ENCODE measurements at regions not wholly inside any gene's neighbourhood (a gene's known extent, or its start where the extent isn't known, plus 50 kb on each side); places are given as distances from the start of the nearest gene placed in this dataset.

GRCh38 chr10:71033396-71033980 lies 145.1 kb upstream of the PCBD1 start:
- no peak overlapping the region for H3K4me3 ChIP-seq (ENCODE audit: low read depth in 2 of 2, low read length in 1 of 2)
- TF ChIP-seq POLR2AphosphoS5 (IDR thresholded peaks at IDR 0.05; ENCODE audit: low read depth, low read length) (no peak), CTCF (IDR thresholded peaks at IDR 0.05) (peak; percentile 9; the same call in 1 of the 2 replicates)
- peaks cover 0 to 25% of the 10 kb centered on the region in 2 experiments; a peak in 1 of 4 replicates for H3K4me1 ChIP-seq (ENCODE audit: control insufficient read depth in 1 of 2, insufficient read depth in 2 of 2, low read depth in 1 of 2, low read length in 1 of 2)
- no peaks in the 10 kb centered on the region for H3K9me3 ChIP-seq
- ChIA-PET POLR2A (no interaction called here), CTCF (interaction anchor here (0.7 to 1.6 kb wide), 3 partner anchors 19 to 252 kb away, joined by 3 to 4 read pairs (median 3); no protein-coding TSS in a partner anchor)
- WGBS (ENCODE audit: low lambda C conversion rate) = 53% methylated on average over 15 of the region's 16 CpGs
- no peaks in the 10 kb centered on the region for H3K36me3 ChIP-seq (replicated peaks in 1 of 2; ENCODE audit: control insufficient read depth in 1 of 2, insufficient read depth in 2 of 2, low read length in 1 of 2)
- no peaks in the 10 kb centered on the region for H3K27me3 ChIP-seq (ENCODE audit: insufficient read depth)
- H2AFZ ChIP-seq (ENCODE audit: low read depth) = no peak overlapping the region
- H3F3A ChIP-seq (replicated peaks; ENCODE audit: insufficient read depth) = no peaks in the 10 kb centered on the region
- H4K20me1 ChIP-seq (ENCODE audit: insufficient read depth) = no peaks in the 10 kb centered on the region
- H3K27ac ChIP-seq (ENCODE audit: low read depth in 2 of 2, low read length in 1 of 2) = no peak overlapping the region
- H3K9ac ChIP-seq = no peak overlapping the region
- H3K79me2 ChIP-seq (ENCODE audit: insufficient read depth) = no peaks in the 10 kb centered on the region
- no peak overlapping the region for H3K4me2 ChIP-seq
- H3K9me2 ChIP-seq = no peaks in the 10 kb centered on the region
- no peak for DNase-seq

GRCh38 chr10:71035511-71036296 lies 147.3 kb upstream of the PCBD1 start:
- H3K4me3 ChIP-seq (ENCODE audit: low read depth in 2 of 2, low read length in 1 of 2) = no peak overlapping the region
- H2AFZ ChIP-seq (ENCODE audit: low read depth) = no peak overlapping the region
- CTCF ChIA-PET = interaction anchor here (0.7 to 3.1 kb wide), 9 partner anchors 31 to 258 kb away, joined by 3 to 14 read pairs (median 4); no protein-coding TSS in a partner anchor
- DNase-seq = peak; percentile 73
- H3K36me3 ChIP-seq (replicated peaks in 1 of 2; ENCODE audit: control insufficient read depth in 1 of 2, insufficient read depth in 2 of 2, low read length in 1 of 2) = no peaks in the 10 kb centered on the region
- no peaks in the 10 kb centered on the region for H3K79me2 ChIP-seq (ENCODE audit: insufficient read depth)
- TF ChIP-seq GABPA (IDR thresholded peaks at IDR 0.05; ENCODE audit: low read depth) (no peak), RCOR1 (IDR thresholded peaks at IDR 0.05; ENCODE audit: low read length) (0 out of 2 replicates have a peak, but pooled peaks have one; percentile 12)
- no peaks in the 10 kb centered on the region for H3F3A ChIP-seq (replicated peaks; ENCODE audit: insufficient read depth)
- peak overlapping the region in 1 of 2 experiments; percentile 34; a peak in 1 of 4 replicates for H3K27ac ChIP-seq (ENCODE audit: low read depth in 2 of 2, low read length in 1 of 2)
- H3K9me3 ChIP-seq = no peaks in the 10 kb centered on the region
- peaks cover 0 to 39% of the 10 kb centered on the region in 2 experiments; a peak in 1 of 4 replicates for H3K4me1 ChIP-seq (ENCODE audit: control insufficient read depth in 1 of 2, insufficient read depth in 2 of 2, low read depth in 1 of 2, low read length in 1 of 2)
- H3K9me2 ChIP-seq = no peaks in the 10 kb centered on the region
- H3K9ac ChIP-seq = no peak overlapping the region
- H3K4me2 ChIP-seq = no peak overlapping the region
- no peaks in the 10 kb centered on the region for H3K27me3 ChIP-seq (ENCODE audit: insufficient read depth)
- H4K20me1 ChIP-seq (ENCODE audit: insufficient read depth) = no peaks in the 10 kb centered on the region
- WGBS (ENCODE audit: low lambda C conversion rate) = 67% methylated on average over 4 of the region's 6 CpGs
- POLR2A ChIA-PET = no interaction called here

GRCh38 chr10:71036297-71036966 lies 148.1 kb upstream of the PCBD1 start:
- H3K27me3 ChIP-seq (ENCODE audit: insufficient read depth) = no peaks in the 10 kb centered on the region
- H2AFZ ChIP-seq (ENCODE audit: low read depth) = no peak overlapping the region
- peaks cover 0 to 46% of the 10 kb centered on the region in 2 experiments; a peak in 1 of 4 replicates for H3K4me1 ChIP-seq (ENCODE audit: control insufficient read depth in 1 of 2, insufficient read depth in 2 of 2, low read depth in 1 of 2, low read length in 1 of 2)
- TF ChIP-seq EP300 (IDR thresholded peaks at IDR 0.05; ENCODE audit: borderline replicate concordance in 1 of 2, low read depth in 1 of 2, low read length in 1 of 2) (peak in 1 of 2 experiments; percentile 61; a peak in 2 of 4 replicates), RCOR1 (IDR thresholded peaks at IDR 0.05; ENCODE audit: low read length) (peak; percentile 30), ZBTB33 (IDR thresholded peaks at IDR 0.05; ENCODE audit: borderline replicate concordance, low read depth) (no peak)
- peak; percentile 69 for DNase-seq
- no peak overlapping the region for H3K4me2 ChIP-seq
- no peaks in the 10 kb centered on the region for H3K79me2 ChIP-seq (ENCODE audit: insufficient read depth)
- peak overlapping the region in 1 of 2 experiments; percentile 47; a peak in 2 of 4 replicates for H3K27ac ChIP-seq (ENCODE audit: low read depth in 2 of 2, low read length in 1 of 2)
- no peaks in the 10 kb centered on the region for H3F3A ChIP-seq (replicated peaks; ENCODE audit: insufficient read depth)
- H3K36me3 ChIP-seq (replicated peaks in 1 of 2; ENCODE audit: control insufficient read depth in 1 of 2, insufficient read depth in 2 of 2, low read length in 1 of 2) = no peaks in the 10 kb centered on the region
- no peak overlapping the region for H3K4me3 ChIP-seq (ENCODE audit: low read depth in 2 of 2, low read length in 1 of 2)
- no peak overlapping the region for H3K9ac ChIP-seq
- H3K9me3 ChIP-seq = no peaks in the 10 kb centered on the region
- no peaks in the 10 kb centered on the region for H4K20me1 ChIP-seq (ENCODE audit: insufficient read depth)
- H3K9me2 ChIP-seq = no peaks in the 10 kb centered on the region
- WGBS (ENCODE audit: low lambda C conversion rate) = 33% methylated on average over 7 of the region's 8 CpGs
- ChIA-PET CTCF (interaction anchor here (1.1 to 3.1 kb wide), 6 partner anchors 31 to 173 kb away, joined by 3 to 14 read pairs (median 5); no protein-coding TSS in a partner anchor), POLR2A (no interaction called here)
